ENCODE measurements at regions not wholly inside any gene's neighbourhood (a gene's known extent, or its start where the extent isn't known, plus 50 kb on each side); places are given as distances from the start of the nearest gene placed in this dataset.

- TF ChIP-seq, protein P1, sequence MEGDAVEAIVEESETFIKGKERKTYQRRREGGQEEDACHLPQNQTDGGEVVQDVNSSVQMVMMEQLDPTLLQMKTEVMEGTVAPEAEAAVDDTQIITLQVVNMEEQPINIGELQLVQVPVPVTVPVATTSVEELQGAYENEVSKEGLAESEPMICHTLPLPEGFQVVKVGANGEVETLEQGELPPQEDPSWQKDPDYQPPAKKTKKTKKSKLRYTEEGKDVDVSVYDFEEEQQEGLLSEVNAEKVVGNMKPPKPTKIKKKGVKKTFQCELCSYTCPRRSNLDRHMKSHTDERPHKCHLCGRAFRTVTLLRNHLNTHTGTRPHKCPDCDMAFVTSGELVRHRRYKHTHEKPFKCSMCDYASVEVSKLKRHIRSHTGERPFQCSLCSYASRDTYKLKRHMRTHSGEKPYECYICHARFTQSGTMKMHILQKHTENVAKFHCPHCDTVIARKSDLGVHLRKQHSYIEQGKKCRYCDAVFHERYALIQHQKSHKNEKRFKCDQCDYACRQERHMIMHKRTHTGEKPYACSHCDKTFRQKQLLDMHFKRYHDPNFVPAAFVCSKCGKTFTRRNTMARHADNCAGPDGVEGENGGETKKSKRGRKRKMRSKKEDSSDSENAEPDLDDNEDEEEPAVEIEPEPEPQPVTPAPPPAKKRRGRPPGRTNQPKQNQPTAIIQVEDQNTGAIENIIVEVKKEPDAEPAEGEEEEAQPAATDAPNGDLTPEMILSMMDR (IDR thresholded peaks at IDR 0.05 in 4 of 5, conservative IDR thresholded peaks at IDR 0.05 in 1 of 5) = no peak
- no peak for TF ChIP-seq POLR2A (IDR thresholded peaks at IDR 0.05)
Observed at GRCh38 chr5:135266975-135267374, 132.1 kb downstream of the MACROH2A1 start.
